Brain microvascular endothelial cell (primary cell): ENCODE measurements at regions not wholly inside any gene's neighbourhood (a gene's known extent, or its start where the extent isn't known, plus 50 kb on each side); places are given as distances from the start of the nearest gene placed in this dataset.

ENCODE experiments used
- DNase-seq: peaks from one replicate; pipeline ENCODE4 v3.0.0-alpha.2; 2020
- H3K27ac ChIP-seq: fragments of 250-450 bp; sonication (Bioruptor Pico); 2 replicates; pipeline ENCODE4 v1.5.1; 2020; ENCODE audit warnings: mild to moderate bottlenecking, moderate library complexity
- H3K27me3 ChIP-seq: fragments of 250-450 bp; sonication (Bioruptor Pico); replicated peaks from 2 replicates; pipeline ENCODE4 v1.5.1; 2020; ENCODE audit warnings: mild to moderate bottlenecking
- H3K36me3 ChIP-seq: fragments of 250-450 bp; sonication (Bioruptor Pico); replicated peaks from 2 replicates; pipeline ENCODE4 v1.5.1; 2020; ENCODE audit warnings: mild to moderate bottlenecking
- H3K4me3 ChIP-seq: 2 replicates; pipeline ENCODE4 v1.5.1; 2011; ENCODE audit warnings: low read depth, mild to moderate bottlenecking, control low read depth, low read length, moderate library complexity
- CTCF ChIP-seq: IDR thresholded peaks from 2 replicates; pipeline ENCODE4 v1.5.1; 2011; ENCODE audit warnings: low read depth, mild to moderate bottlenecking, moderate library complexity, low read length, control low read depth, inconsistent platforms; ENCODE audit errors: missing control alignments
- in situ Hi-C: cut with HindIII; loops from 2 replicates; pipeline ENCODE4 v1.10.0; 2017; ENCODE audit warnings: low sequenced_read_pairs, low pct_ligation_motif_present

DNA sequence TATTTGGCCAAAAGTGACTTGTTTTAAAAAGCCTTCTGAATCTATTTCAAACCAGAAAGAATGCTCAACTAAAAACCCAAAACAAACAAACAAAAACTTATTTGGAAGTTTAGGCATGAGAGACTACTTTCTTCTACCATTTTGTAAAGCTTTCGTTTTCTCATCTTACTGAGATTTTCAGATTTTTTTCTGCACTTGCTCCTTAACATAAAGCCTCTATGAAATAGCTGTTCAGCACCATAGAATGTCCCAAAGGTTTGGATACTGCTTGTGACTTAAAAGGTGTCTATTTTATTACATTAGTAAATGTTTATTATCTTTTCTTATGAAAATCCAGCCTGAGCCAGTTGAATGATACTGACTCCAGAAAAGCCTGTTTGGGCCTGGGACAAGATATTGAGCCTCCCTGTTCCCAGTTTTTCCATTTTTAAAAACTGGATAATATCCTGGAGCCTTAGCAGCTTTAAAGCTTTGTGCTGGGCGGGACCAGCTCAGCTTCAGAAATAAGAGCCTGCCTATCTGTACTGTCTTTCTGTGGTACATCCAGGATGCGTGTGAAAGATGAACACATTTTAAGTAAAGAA lies 292.6 kb downstream of the ZSWIM6 start:
- DNase-seq = no peak
- no peaks in the 10 kb centered on the region for H3K27me3 ChIP-seq
- no peak for TF ChIP-seq CTCF

GRCh38 chr5:61625137-61625561 lies 293.1 kb downstream of the ZSWIM6 start:
- H3K36me3 ChIP-seq = no peaks in the 10 kb centered on the region
- H3K27ac ChIP-seq = no peak overlapping the region
- no peaks in the 10 kb centered on the region for H3K27me3 ChIP-seq
- no peak for TF ChIP-seq CTCF
- no peak for DNase-seq
- in situ Hi-C loops = no loop called here
- peak overlapping the region; percentile 57 for H3K4me3 ChIP-seq

More for the DNA sequence above, 292.6 kb downstream of the ZSWIM6 start:
- in situ Hi-C loops = no loop called here
- H3K27ac ChIP-seq = no peak overlapping the region
- no peak overlapping the region for H3K4me3 ChIP-seq
- H3K36me3 ChIP-seq = no peaks in the 10 kb centered on the region

- no peak for TF ChIP-seq CTCF
- DNase-seq = no peak
- in situ Hi-C loops = no loop called here
Measured at GRCh38 chr5:61625681-61626621, 293.9 kb downstream of the ZSWIM6 start.

GRCh38 chr5:61626639-61627282 lies 294.7 kb downstream of the ZSWIM6 start:
- no peaks in the 10 kb centered on the region for H3K36me3 ChIP-seq
- H3K4me3 ChIP-seq = no peak overlapping the region
- no peak for TF ChIP-seq CTCF
- in situ Hi-C loops = no loop called here
- DNase-seq = no peak
- H3K27me3 ChIP-seq = no peaks in the 10 kb centered on the region
- H3K27ac ChIP-seq = no peak overlapping the region

More at GRCh38 chr5:61625681-61626621, 293.9 kb downstream of the ZSWIM6 start:
- H3K27ac ChIP-seq = no peak overlapping the region
- H3K36me3 ChIP-seq = no peaks in the 10 kb centered on the region
- H3K27me3 ChIP-seq = no peaks in the 10 kb centered on the region
- H3K4me3 ChIP-seq = peak overlapping the region; percentile 57

GRCh38 chr5:61627531-61627930 lies 295.5 kb downstream of the ZSWIM6 start:
- DNase-seq = no peak
- no peak overlapping the region for H3K27ac ChIP-seq
- no peak overlapping the region for H3K4me3 ChIP-seq
- no peak for TF ChIP-seq CTCF
- in situ Hi-C loops = no loop called here
- no peaks in the 10 kb centered on the region for H3K36me3 ChIP-seq
- no peaks in the 10 kb centered on the region for H3K27me3 ChIP-seq
